CD4-positive, alpha-beta T cell treated with Interleukin-10 for 1 hour (primary cell): ENCODE measurements at regions not wholly inside any gene's neighbourhood (a gene's known extent, or its start where the extent isn't known, plus 50 kb on each side); places are given as distances from the start of the nearest gene placed in this dataset.

Experiments
- DNase-seq: peaks from one replicate; pipeline ENCODE4 v3.0.0-alpha.2; 2020

- DNase-seq, result no peak
These were observed 78.7 kb upstream of the SASH1 start for GRCh38 chr6:148263961-148264360.

- no peak for DNase-seq
These were observed 77.6 kb upstream of the SASH1 start for GRCh38 chr6:148265054-148265453.

- no peak for DNase-seq
These were observed 73.3 kb upstream of the SASH1 start for GRCh38 chr6:148269386-148269785.

- DNase-seq, result no peak
These were observed 70.8 kb upstream of the SASH1 start for GRCh38 chr6:148271711-148272439.

GRCh38 chr6:148272597-148272996, 70.0 kb upstream of the SASH1 start:
- no peak for DNase-seq

- DNase-seq, result no peak
These were observed 68.5 kb upstream of the SASH1 start for GRCh38 chr6:148273962-148274752.

- no peak for DNase-seq
These were observed 67.8 kb upstream of the SASH1 start for GRCh38 chr6:148274809-148275208.

- no peak for DNase-seq
These were observed 57.4 kb upstream of the SASH1 start for GRCh38 chr6:148285205-148285604.

GRCh38 chr6:148286563-148286962, 56.1 kb upstream of the SASH1 start:
- no peak for DNase-seq

GRCh38 chr6:148287623-148288333, 54.9 kb upstream of the SASH1 start:
- DNase-seq, result no peak

GRCh38 chr6:148288541-148288940, 54.1 kb upstream of the SASH1 start:
- no peak for DNase-seq

- DNase-seq, result no peak
These were observed 53.5 kb upstream of the SASH1 start for GRCh38 chr6:148289153-148289552.

GRCh38 chr6:148291876-148292275, 50.8 kb upstream of the SASH1 start:
- no peak for DNase-seq
